K562 (cell line): ENCODE measurements at regions not wholly inside any gene's neighbourhood (a gene's known extent, or its start where the extent isn't known, plus 50 kb on each side); places are given as distances from the start of the nearest gene placed in this dataset.

Source experiments
- ATAC-seq: fragments of 200-7000 bp; cut with Tn5 transposase; 3 replicates; pipeline ENCODE4 v1.9.1; 2020; ENCODE audit warnings: moderate library complexity
- BruUV-seq: library from RNA; stranded (reverse); fragments of 400-500 nt; replicated peaks from 2 replicates; lab custom pipeline; 2021; lab: Mats Ljungman, UMichigan
- CTCF ChIA-PET: fragments of 300-600 bp; formaldehyde crosslinking; extraction: SDS; loops from one replicate; lab custom pipeline; 2021; ENCODE audit warnings: low intra/inter-chr PET ratio; lab: Yijun Ruan, JAX
- POLR2A ChIA-PET: fragments of 300-600, 350-650 bp; sonication (Branson Sonifier 250); formaldehyde crosslinking; extraction: SDS; loops from one replicate; lab custom pipeline; 2021; ENCODE audit warnings: antibody characterized with exemption, inconsistent platforms; lab: Yijun Ruan, JAX
- DNase-seq, 4 experiments: peaks; one replicate each; pipeline versions ENCODE4 v3.0.0 to v3.0.0-alpha.2; 2011 to 2018; ENCODE audit warnings: low spot score in 3 of 4, mixed read lengths in 3 of 4; ENCODE audit errors: extremely low read depth in 1 of 4
- FAIRE-seq: peaks from 2 replicates; lab custom pipeline; 2011; peaks lifted over from hg19 to GRCh38; lab: Jason Lieb, UNC
- H2AFZ ChIP-seq: 2 replicates; pipeline ENCODE4 v1.6.0; 2011; ENCODE audit warnings: low read depth, low read length, control low read depth, inconsistent platforms
- H3K27ac ChIP-seq: fragments of 200-600 bp; 3 replicates; pipeline ENCODE4 v1.8.0; 2011; ENCODE audit warnings: low read depth, mild to moderate bottlenecking, control low read depth, inconsistent platforms, low read length, moderate library complexity, mixed read lengths; ENCODE audit errors: extremely low read depth
- H3K27me3 ChIP-seq, 2 experiments: fragments of 300-600 bp in 1 of 2; 2 replicates in 1 of 2; 3 replicates in 1 of 2; pipeline versions ENCODE4 v1.6.0 to v1.8.0; 2011; ENCODE audit warnings: inconsistent platforms in 2 of 2, low read length in 2 of 2, mild to moderate bottlenecking in 1 of 2, mixed read lengths in 1 of 2, moderate library complexity in 1 of 2; ENCODE audit not compliant: control insufficient read depth in 2 of 2, insufficient read depth in 2 of 2
- H3K36me3 ChIP-seq: fragments of 300-600 bp; 3 replicates; pipeline ENCODE4 v1.8.0; 2011; ENCODE audit warnings: mild to moderate bottlenecking, low read length, inconsistent platforms; ENCODE audit not compliant: control insufficient read depth, insufficient read depth
- H3K4me1 ChIP-seq, 2 experiments: fragments of 200-600 bp in 1 of 2; replicated peaks in 1 of 2; 2 replicates in 1 of 2; 3 replicates in 1 of 2; pipeline versions ENCODE4 v1.5.1 to v1.8.0; 2011; ENCODE audit warnings: inconsistent platforms in 2 of 2, low read length in 2 of 2, mild to moderate bottlenecking in 1 of 2, mixed read lengths in 1 of 2, moderate library complexity in 1 of 2; ENCODE audit not compliant: control insufficient read depth in 2 of 2, insufficient read depth in 2 of 2
- H3K4me2 ChIP-seq: 2 replicates; pipeline ENCODE4 v1.6.1; 2011; ENCODE audit warnings: low read length, control low read depth, inconsistent platforms, mixed read lengths; ENCODE audit not compliant: insufficient read depth
- H3K4me3 ChIP-seq: fragments of 200-600 bp; sonication (generic), shearing (Covaris generic); 2 replicates; pipeline ENCODE4 v1.5.1; 2016; ENCODE audit warnings: control low read depth, inconsistent platforms
- H3K79me2 ChIP-seq: fragments of 200-600 bp; 3 replicates; pipeline ENCODE4 v1.8.0; 2011; ENCODE audit warnings: low read length, inconsistent platforms; ENCODE audit not compliant: control insufficient read depth, insufficient read depth
- H3K9ac ChIP-seq, 2 experiments: 2 replicates each; pipeline versions ENCODE4 v1.6.0 to v1.6.1; 2011; ENCODE audit warnings: low read depth in 2 of 2, low read length in 2 of 2, control low read depth in 1 of 2, inconsistent platforms in 1 of 2, mild to moderate bottlenecking in 1 of 2, mixed read lengths in 1 of 2; ENCODE audit not compliant: insufficient read depth in 1 of 2
- H3K9me1 ChIP-seq: one replicate; pipeline ENCODE4 v1.6.0; 2011; ENCODE audit warnings: inconsistent platforms, mild to moderate bottlenecking, low read length, moderate library complexity; ENCODE audit not compliant: control insufficient read depth, insufficient read depth
- H3K9me3 ChIP-seq: replicated peaks from 2 replicates; pipeline ENCODE4 v1.5.1; 2011; ENCODE audit warnings: low read depth, low read length, inconsistent platforms; ENCODE audit not compliant: control insufficient read depth, insufficient read depth
- H4K20me1 ChIP-seq: replicated peaks from 2 replicates; pipeline ENCODE4 v1.6.1; 2011; ENCODE audit warnings: low read length, inconsistent platforms, mixed read lengths; ENCODE audit not compliant: control insufficient read depth, insufficient read depth
- ARID1B ChIP-seq: fragments of 450-650 bp; IDR thresholded peaks from 2 replicates; pipeline ENCODE4 v1.6.1; 2016; ENCODE audit warnings: antibody characterized with exemption, mild to moderate bottlenecking, inconsistent platforms
- EP400 ChIP-seq: fragments of 450-650 bp; IDR thresholded peaks from 2 replicates; pipeline ENCODE4 v1.6.1; 2017; ENCODE audit warnings: antibody characterized with exemption, mild to moderate bottlenecking, moderate library complexity
- ETV6 ChIP-seq, 3 experiments: fragments of 150-350 bp in 1 of 3; sonication (generic) in 1 of 3; formaldehyde crosslinking in 1 of 3; IDR thresholded peaks; 2 replicates each; pipeline versions ENCODE4 v1.6.1 to v1.8.0; 2014 to 2022; ENCODE audit warnings: borderline replicate concordance in 2 of 3, low read depth in 2 of 3, antibody characterized with exemption in 1 of 3, low read length in 1 of 3, mild to moderate bottlenecking in 1 of 3, missing genetic modification reagents in 1 of 3
- HBP1 ChIP-seq: fragments of 450-650 bp; formaldehyde crosslinking; IDR thresholded peaks from 2 replicates; pipeline ENCODE4 v1.4.0; 2022; ENCODE audit warnings: missing genetic modification characterization
- HINFP ChIP-seq: fragments of 450-650 bp; conservative IDR thresholded peaks from 2 replicates; pipeline ENCODE4 v1.6.1; 2016; ENCODE audit warnings: missing genetic modification characterization, low read depth, mild to moderate bottlenecking, control low read depth, missing compliant biosample characterization
- HMG20B ChIP-seq: fragments of 250-450 bp; sonication (Bioruptor Pico); IDR thresholded peaks from 2 replicates; pipeline ENCODE4 v1.5.0; 2021; ENCODE audit warnings: mild to moderate bottlenecking
- HMGN3 ChIP-seq: IDR thresholded peaks from 2 replicates; pipeline ENCODE4 v1.6.1; 2011; ENCODE audit warnings: borderline replicate concordance, low read depth, mild to moderate bottlenecking, mixed read lengths, low read length; ENCODE audit not compliant: insufficient read length; ENCODE audit errors: extremely low read depth
- LARP7 ChIP-seq: fragments of 450-650 bp; IDR thresholded peaks from 2 replicates; pipeline ENCODE4 v1.6.1; 2016
- MTA1 ChIP-seq: fragments of 450-650 bp; IDR thresholded peaks from 2 replicates; pipeline ENCODE4 v1.6.1; 2017; ENCODE audit warnings: borderline replicate concordance
- PTTG1 ChIP-seq: fragments of 450-650 bp; IDR thresholded peaks from 2 replicates; pipeline ENCODE4 v1.6.1; 2016; ENCODE audit warnings: low read depth, mild to moderate bottlenecking, missing genetic modification characterization, missing compliant biosample characterization
- SIN3A ChIP-seq, 2 experiments: fragments of 150-350 bp in 1 of 2; IDR thresholded peaks; 2 replicates each; pipeline ENCODE4 v1.6.1; 2011 to 2016; ENCODE audit warnings: borderline replicate concordance in 2 of 2, low read depth in 2 of 2, low read length in 2 of 2, mild to moderate bottlenecking in 2 of 2, moderate library complexity in 2 of 2; ENCODE audit not compliant: control insufficient read depth in 1 of 2
- SRF ChIP-seq, 2 experiments: fragments of 250-450, 450-650 bp in 1 of 2; sonication (Bioruptor Pico) in 1 of 2; sonication (generic) in 1 of 2; formaldehyde crosslinking; IDR thresholded peaks; 2 replicates each; pipeline versions ENCODE4 v1.5.0 to v1.5.1; 2020 to 2022; ENCODE audit warnings: mild to moderate bottlenecking in 1 of 2, missing genetic modification reagents in 1 of 2
- TAF7 ChIP-seq: fragments of 450-650 bp; IDR thresholded peaks from 2 replicates; pipeline ENCODE4 v1.6.1; 2016; ENCODE audit warnings: missing genetic modification characterization, missing compliant biosample characterization
- U2AF1 ChIP-seq: fragments of 200-400 bp; formaldehyde crosslinking; optimal IDR thresholded peaks from 2 replicates; pipeline ENCODE3; 2017; ENCODE audit warnings: mild to moderate bottlenecking, low read depth, low read length, moderate library complexity
- ZNF133 ChIP-seq: fragments of 250-450 bp; sonication (Bioruptor Pico); IDR thresholded peaks from 2 replicates; pipeline ENCODE4 v1.4.0; 2020; ENCODE audit warnings: mild to moderate bottlenecking
- ZNF398 ChIP-seq: fragments of 250-450 bp; sonication (Bioruptor Pico); IDR thresholded peaks from 2 replicates; pipeline ENCODE4 v1.8.0; 2021; ENCODE audit warnings: moderate library complexity, mild to moderate bottlenecking, inconsistent platforms
- WGBS: fragments of 100-300 bp; shearing (Covaris generic); methylation state at CpG from one replicate; pipeline ENCODE4 v1.1.6; 2016; ENCODE audit warnings: low coverage, mixed read lengths; ENCODE audit not compliant: insufficient coverage; ENCODE audit errors: missing lambda C conversion rate; 5-methylcytosine and 5-hydroxymethylcytosine counted together
- in situ Hi-C: fragments of 300-500 bp; cut with MboI; formaldehyde crosslinking; loops from 4 replicates; pipeline ENCODE4 v1.15.0; 2018; ENCODE audit warnings: inconsistent platforms, mixed read lengths
- intact Hi-C: fragments of 100-400 bp; cut with micrococcal nuclease; formaldehyde crosslinking; loops from 2 replicates; pipeline ENCODE4 v1.14.2; 2022

GRCh38 chr3:102026656-102027055 is 177.3 kb downstream of the NFKBIZ start:
- no peaks in the 10 kb centered on the region for H3K9me3 ChIP-seq
- in situ Hi-C loops, result no loop called here
- H4K20me1 ChIP-seq, result no peaks in the 10 kb centered on the region
- no peak overlapping the region for H2AFZ ChIP-seq
- no peak for TF ChIP-seq ZNF398 (CRISPR knock-in tag)
- no peak for TF ChIP-seq U2AF1
- no peak for TF ChIP-seq TAF7 (tag)
- TF ChIP-seq HINFP (tag), result no peak
- TF ChIP-seq ARID1B, result no peak
- TF ChIP-seq HMG20B (CRISPR knock-in tag), result no peak
- TF ChIP-seq EP400, result no peak
- TF ChIP-seq LARP7, result no peak
- TF ChIP-seq PTTG1 (tag), result no peak
- TF ChIP-seq SRF (CRISPR knock-in tag; IDR thresholded peaks at IDR 0.05), result no peak
- no peak for TF ChIP-seq HBP1 (CRISPR knock-in tag)
- no peak for TF ChIP-seq HMGN3
- TF ChIP-seq ZNF133 (CRISPR knock-in tag), result no peak
- no peak for TF ChIP-seq SIN3A (IDR thresholded peaks at IDR 0.05; ENCODE audit: borderline replicate concordance in 2 of 2, control insufficient read depth in 1 of 2, low read depth in 2 of 2, low read length in 2 of 2)
- no peak for TF ChIP-seq MTA1
- TF ChIP-seq ETV6 (IDR thresholded peaks at IDR 0.05; ENCODE audit: borderline replicate concordance in 1 of 2, low read depth in 2 of 2, low read length in 1 of 2), result no peak
- no peak for TF ChIP-seq ETV6 (CRISPR knock-in tag; IDR thresholded peaks at IDR 0.05; ENCODE audit: borderline replicate concordance)
- ATAC-seq, result no peak
- H3K36me3 ChIP-seq, result no peaks in the 10 kb centered on the region
- FAIRE-seq, result no peak
- 2% methylated on average over 4 of the region's 4 CpGs for WGBS
- POLR2A ChIA-PET, result no interaction called here
- no TSS peak for BruUV-seq
- H3K27ac ChIP-seq, result no peak overlapping the region
- DNase-seq, result no peak
- H3K9me1 ChIP-seq, result no peaks in the 10 kb centered on the region
- H3K9ac ChIP-seq, result no peak overlapping the region
- H3K4me2 ChIP-seq, result no peak overlapping the region
- H3K4me3 ChIP-seq, result no peak overlapping the region
- intact Hi-C loops, result no loop called here
- no peaks in the 10 kb centered on the region for H3K79me2 ChIP-seq
- no peaks in the 10 kb centered on the region for H3K27me3 ChIP-seq
- CTCF ChIA-PET, result no interaction called here
- no peaks in the 10 kb centered on the region for H3K4me1 ChIP-seq
